Mucosa of stomach (tissue), 1 donor: ENCODE measurements at regions not wholly inside any gene's neighbourhood (a gene's known extent, or its start where the extent isn't known, plus 50 kb on each side); places are given as distances from the start of the nearest gene placed in this dataset.
"Not testable (repeated sequence)": the region's sequence is repeated elsewhere in the genome, so short reads cannot be mapped to it uniquely, and the experiment has no call there.

ENCODE experiments used
- H3K27me3 ChIP-seq: one replicate; pipeline ENCODE4 v1.7.0; 2013; ENCODE audit warnings: mild to moderate bottlenecking, low read length; ENCODE audit not compliant: control insufficient read depth, insufficient read depth
- H3K36me3 ChIP-seq: one replicate; pipeline ENCODE4 v1.7.0; 2013; ENCODE audit warnings: low read length; ENCODE audit not compliant: control insufficient read depth, insufficient read depth
- H3K4me1 ChIP-seq: one replicate; pipeline ENCODE4 v1.7.0; 2013; ENCODE audit warnings: mild to moderate bottlenecking, low read length; ENCODE audit not compliant: control insufficient read depth, insufficient read depth
- H3K4me3 ChIP-seq: one replicate; pipeline ENCODE4 v1.7.0; 2013; ENCODE audit warnings: low read length
- H3K9ac ChIP-seq: one replicate; pipeline ENCODE4 v1.7.0; 2013; ENCODE audit warnings: mild to moderate bottlenecking, low read length, moderate library complexity
- H3K9me3 ChIP-seq: one replicate; pipeline ENCODE4 v1.7.0; 2013; ENCODE audit warnings: mild to moderate bottlenecking, low read length, moderate library complexity; ENCODE audit not compliant: control insufficient read depth
- donor health status: Pancreatic carcinoma.

GRCh38 chr6:147676495-147677199 is 168.2 kb downstream of the SAMD5 start:
- Histone ChIP-seq H3K36me3 (no peaks in the 10 kb centered on the region), H3K4me1 (no peaks in the 10 kb centered on the region), H3K9me3 (no peaks in the 10 kb centered on the region)

GRCh38 chr6:147677647-147678046 is 169.2 kb downstream of the SAMD5 start:
- no peaks in the 10 kb centered on the region for H3K9me3 ChIP-seq
- no peaks in the 10 kb centered on the region for H3K27me3 ChIP-seq
- H3K4me3 ChIP-seq = no peak overlapping the region
- H3K9ac ChIP-seq = no peak overlapping the region
- H3K36me3 ChIP-seq = no peaks in the 10 kb centered on the region
- H3K4me1 ChIP-seq = no peaks in the 10 kb centered on the region

More at GRCh38 chr6:147676495-147677199, 168.2 kb downstream of the SAMD5 start:
- no peak overlapping the region for H3K9ac ChIP-seq
- H3K27me3 ChIP-seq = no peaks in the 10 kb centered on the region
- H3K4me3 ChIP-seq = no peak overlapping the region

DNA sequence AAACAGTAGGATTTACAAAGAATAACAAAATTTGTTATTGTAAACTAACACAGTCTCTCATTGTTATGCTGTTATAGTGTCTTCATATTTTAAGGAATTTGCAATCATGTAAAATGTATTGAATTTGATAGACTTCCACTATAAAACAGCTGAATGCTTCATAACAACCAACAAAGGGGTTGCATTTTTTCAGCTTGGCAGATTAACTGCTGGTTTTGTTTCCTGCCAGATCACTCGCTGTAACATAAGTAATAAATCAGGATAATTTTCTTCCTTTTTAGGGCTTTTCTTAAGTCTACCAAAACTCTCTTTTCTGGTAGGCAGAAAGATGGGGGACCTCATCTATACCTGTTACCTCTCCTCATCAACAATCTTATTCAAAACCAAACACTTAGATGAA is 169.8 kb downstream of the SAMD5 start:
- no peaks in the 10 kb centered on the region for H3K27me3 ChIP-seq
- no peak overlapping the region for H3K9ac ChIP-seq
- H3K9me3 ChIP-seq = no peaks in the 10 kb centered on the region
- H3K36me3 ChIP-seq = no peaks in the 10 kb centered on the region
- no peaks in the 10 kb centered on the region for H3K4me1 ChIP-seq
- H3K4me3 ChIP-seq = no peak overlapping the region

- Histone ChIP-seq H3K9me3 (no peaks in the 10 kb centered on the region), H3K9ac (no peak overlapping the region), H3K36me3 (no peaks in the 10 kb centered on the region), H3K27me3 (no peaks in the 10 kb centered on the region), H3K4me1 (no peaks in the 10 kb centered on the region), H3K4me3 (no peak overlapping the region)
Observed at GRCh38 chr6:147684906-147685305, 176.4 kb downstream of the SAMD5 start.

- no peaks in the 10 kb centered on the region for H3K9me3 ChIP-seq
- no peak overlapping the region for H3K9ac ChIP-seq
- no peaks in the 10 kb centered on the region for H3K36me3 ChIP-seq
- no peak overlapping the region for H3K4me3 ChIP-seq
- no peaks in the 10 kb centered on the region for H3K4me1 ChIP-seq
- no peaks in the 10 kb centered on the region for H3K27me3 ChIP-seq
Observed at GRCh38 chr6:147689398-147689797, 180.9 kb downstream of the SAMD5 start.

DNA sequence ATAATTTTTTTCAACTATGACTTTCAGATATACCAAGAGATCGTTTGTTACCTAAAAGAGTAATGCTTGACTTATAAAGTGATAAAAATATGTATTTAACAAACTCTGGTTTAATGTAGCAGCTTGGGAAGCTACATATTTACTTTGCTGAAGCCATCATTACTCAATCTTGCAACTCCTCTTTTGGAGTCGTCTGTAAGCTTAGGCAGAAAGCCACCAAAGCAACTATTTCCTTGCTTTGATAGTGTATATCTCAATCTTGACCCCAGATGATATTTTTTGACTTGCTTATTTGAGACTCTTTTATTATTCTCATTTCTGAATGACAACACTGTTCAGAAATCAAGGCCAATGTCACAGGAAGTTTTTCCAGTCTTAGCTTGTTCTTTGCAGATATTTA is 183.0 kb downstream of the SAMD5 start:
- H3K9me3 ChIP-seq = no peaks in the 10 kb centered on the region
- H3K4me1 ChIP-seq = no peaks in the 10 kb centered on the region
- no peaks in the 10 kb centered on the region for H3K27me3 ChIP-seq
- no peak overlapping the region for H3K4me3 ChIP-seq
- H3K36me3 ChIP-seq = no peaks in the 10 kb centered on the region
- no peak overlapping the region for H3K9ac ChIP-seq

DNA sequence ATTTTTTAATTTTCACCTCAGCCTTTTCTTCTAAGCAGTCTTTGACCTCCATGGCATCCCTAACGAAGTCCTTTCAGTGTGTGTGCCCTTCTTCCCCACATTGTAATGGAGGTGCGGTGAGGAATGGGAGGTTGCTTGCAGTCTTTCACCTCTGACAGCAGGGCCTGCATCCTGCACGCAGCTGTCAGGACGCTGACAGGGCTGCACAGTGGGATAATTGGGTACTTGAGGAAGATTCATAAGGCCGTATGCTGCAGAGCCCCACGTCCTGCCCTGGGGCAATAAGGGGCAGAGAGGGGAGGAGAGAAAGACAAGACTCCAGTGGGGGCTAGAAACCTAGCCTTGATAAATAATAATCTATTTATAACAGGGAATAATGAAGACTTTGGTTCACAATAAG is 184.7 kb downstream of the SAMD5 start:
- Histone ChIP-seq H3K9me3 (no peaks in the 10 kb centered on the region), H3K9ac (no peak overlapping the region), H3K4me3 (no peak overlapping the region), H3K36me3 (no peaks in the 10 kb centered on the region), H3K27me3 (no peaks in the 10 kb centered on the region), H3K4me1 (no peaks in the 10 kb centered on the region)

- not testable (repeated sequence) for H3K4me3 ChIP-seq, H3K9me3 ChIP-seq, H3K4me1 ChIP-seq, H3K27me3 ChIP-seq, H3K36me3 ChIP-seq, H3K9ac ChIP-seq
Observed at GRCh38 chr6:147694556-147694955, 186.1 kb downstream of the SAMD5 start.

DNA sequence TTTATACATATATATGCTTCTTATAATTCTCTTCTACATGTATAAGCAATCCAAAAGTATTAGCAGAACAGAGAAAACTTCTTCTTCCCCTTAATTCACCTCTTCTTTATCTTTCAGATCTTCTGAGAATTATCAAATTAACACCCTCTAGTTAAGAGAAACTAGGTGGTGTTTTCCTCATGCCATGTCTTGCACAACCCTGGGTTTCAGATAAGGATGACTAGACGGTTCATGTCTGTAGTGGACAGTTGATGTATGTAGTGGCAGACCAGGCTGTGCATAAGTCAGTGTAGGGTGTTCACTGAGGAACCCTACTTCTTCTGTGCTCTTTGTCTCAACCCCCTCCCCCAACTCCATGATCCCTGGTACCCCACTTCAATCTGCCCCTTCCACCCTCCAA is 187.3 kb downstream of the SAMD5 start:
- Histone ChIP-seq H3K9ac (no peak overlapping the region), H3K4me3 (no peak overlapping the region), H3K36me3 (no peaks in the 10 kb centered on the region), H3K9me3 (no peaks in the 10 kb centered on the region), H3K4me1 (peaks cover 11% of the 10 kb centered on the region), H3K27me3 (no peaks in the 10 kb centered on the region)

DNA sequence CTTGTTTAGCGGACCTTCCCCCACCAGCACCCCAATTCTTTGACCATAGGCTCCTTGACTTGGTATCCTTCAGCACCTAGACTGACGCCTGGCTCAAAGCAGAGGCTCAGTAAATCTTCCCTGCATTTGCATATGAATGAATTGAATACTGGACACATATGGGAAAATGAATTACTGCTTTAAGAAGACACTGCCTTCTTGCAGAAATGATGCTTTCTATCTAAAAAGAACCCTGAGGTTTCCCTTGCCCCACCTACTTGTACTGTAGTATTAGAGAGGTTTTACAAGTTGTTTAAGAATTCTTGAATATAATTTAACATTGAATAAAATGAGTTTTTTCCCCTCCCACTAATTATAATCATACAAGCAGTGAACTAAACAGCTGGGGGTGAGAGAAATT is 190.7 kb downstream of the SAMD5 start:
- H3K9me3 ChIP-seq = no peaks in the 10 kb centered on the region
- H3K27me3 ChIP-seq = no peaks in the 10 kb centered on the region
- no peak overlapping the region for H3K4me3 ChIP-seq
- no peak overlapping the region for H3K9ac ChIP-seq
- no peaks in the 10 kb centered on the region for H3K36me3 ChIP-seq
- peaks cover 13% of the 10 kb centered on the region for H3K4me1 ChIP-seq

DNA sequence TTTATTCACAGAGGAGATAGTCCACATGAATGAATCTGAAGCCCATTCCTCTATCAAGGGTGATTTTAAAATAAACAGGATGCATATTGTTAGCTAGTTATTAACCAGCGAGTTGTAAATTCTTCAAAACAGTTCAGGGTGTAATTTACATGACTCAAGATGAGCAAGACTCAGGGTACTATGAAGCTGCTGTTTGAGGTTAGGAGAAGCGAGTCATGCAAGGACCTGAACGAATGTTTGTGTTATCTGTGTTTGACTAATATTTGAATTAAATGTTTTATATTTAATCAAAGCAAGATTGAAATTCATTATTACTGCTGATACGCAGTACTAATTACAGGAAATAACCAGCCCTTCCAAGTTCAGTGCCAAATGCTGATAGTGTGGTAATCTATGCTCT is 191.1 kb downstream of the SAMD5 start:
- Histone ChIP-seq H3K4me1 (peaks cover 13% of the 10 kb centered on the region), H3K27me3 (no peaks in the 10 kb centered on the region), H3K9ac (no peak overlapping the region), H3K9me3 (no peaks in the 10 kb centered on the region), H3K4me3 (no peak overlapping the region), H3K36me3 (no peaks in the 10 kb centered on the region)

GRCh38 chr6:147700436-147701209 is 192.1 kb downstream of the SAMD5 start:
- Histone ChIP-seq H3K4me1 (peaks cover 13% of the 10 kb centered on the region), H3K4me3 (no peak overlapping the region)

More at GRCh38 chr6:147700436-147701209, 192.1 kb downstream of the SAMD5 start:
- Histone ChIP-seq H3K27me3 (no peaks in the 10 kb centered on the region), H3K9ac (no peak overlapping the region), H3K9me3 (no peaks in the 10 kb centered on the region), H3K36me3 (no peaks in the 10 kb centered on the region)
